A549 (cell line): ENCODE measurements at regions not wholly inside any gene's neighbourhood (a gene's known extent, or its start where the extent isn't known, plus 50 kb on each side); places are given as distances from the start of the nearest gene placed in this dataset.
A peak's percentile ranks its signal among the peaks of the same experiment; 100 is the strongest.

Experiments
- ATAC-seq, 2 experiments: fragments of 200-7000 bp in 1 of 2; fragments of >200 bp in 1 of 2; cut with Nextera tagmentation in 1 of 2; cut with Tn5 transposase in 1 of 2; 3 replicates each; pipeline versions ENCODE4 v1.8.0 to v1.9.1; 2018 to 2020; ENCODE audit warnings: mild to moderate bottlenecking in 1 of 2, moderate library complexity in 1 of 2
- CTCF ChIA-PET: fragments of 300-600 bp; sonication (Branson Sonifier 250); formaldehyde crosslinking; extraction: SDS; loops from one replicate; lab custom pipeline; 2021; ENCODE audit warnings: antibody characterized with exemption, inconsistent platforms; lab: Yijun Ruan, JAX
- POLR2A ChIA-PET: fragments of 350-600 bp; formaldehyde crosslinking; extraction: SDS; loops from one replicate; lab custom pipeline; 2021; ENCODE audit warnings: antibody characterized with exemption, inconsistent platforms; lab: Yijun Ruan, JAX
- DNase-seq, 2 experiments: peaks; one replicate each; pipeline versions ENCODE4 v3.0.0 to v3.0.0-alpha.2; 2011 to 2016; ENCODE audit warnings: low read depth in 1 of 2, low spot score in 1 of 2
- FAIRE-seq: peaks from 2 replicates; lab custom pipeline; 2011; peaks lifted over from hg19 to GRCh38; lab: Jason Lieb, UNC
- H3K27ac ChIP-seq, 2 experiments: fragments of >200 bp; sonication (Bioruptor Twin); formaldehyde crosslinking; 3 replicates each; pipeline ENCODE4 v1.5.1; 2016 to 2017
- H3K4me1 ChIP-seq: fragments of >200 bp; sonication (Bioruptor Twin); formaldehyde crosslinking; 3 replicates; pipeline ENCODE4 v1.6.1; 2016
- H3K4me2 ChIP-seq: fragments of >200 bp; sonication (Bioruptor Twin); formaldehyde crosslinking; 3 replicates; pipeline ENCODE4 v1.6.1; 2016
- H3K4me3 ChIP-seq: fragments of >200 bp; sonication (Bioruptor Twin); formaldehyde crosslinking; 3 replicates; pipeline ENCODE4 v1.5.1; 2016
- H3K9me3 ChIP-seq: fragments of >200 bp; sonication (Bioruptor Twin); formaldehyde crosslinking; 3 replicates; pipeline ENCODE4 v1.6.1; 2016
- CBX2 ChIP-seq: fragments of 200-600 bp; sonication (generic); IDR thresholded peaks from 2 replicates; pipeline ENCODE4 v1.6.1; 2016; ENCODE audit warnings: low read depth, mild to moderate bottlenecking, borderline replicate concordance
- CHD2 ChIP-seq: fragments of 150-350 bp; IDR thresholded peaks from 2 replicates; pipeline ENCODE4 v1.6.1; 2014; ENCODE audit warnings: low read length; ENCODE audit not compliant: partially characterized antibody
- CHD4 ChIP-seq: fragments of 200-600 bp; sonication (generic); IDR thresholded peaks from 2 replicates; pipeline ENCODE4 v1.6.1; 2016; ENCODE audit warnings: antibody characterized with exemption, mild to moderate bottlenecking, borderline replicate concordance
- E2F6 ChIP-seq: IDR thresholded peaks from 2 replicates; pipeline ENCODE4 v1.6.1; 2012; ENCODE audit warnings: low read depth, borderline replicate concordance
- ELK1 ChIP-seq: fragments of 150-350 bp; IDR thresholded peaks from 2 replicates; pipeline ENCODE4 v1.6.1; 2014; ENCODE audit warnings: low read depth, mild to moderate bottlenecking, low read length
- FOSB ChIP-seq: fragments of 250-450 bp; sonication (Bioruptor Pico); IDR thresholded peaks from 2 replicates; pipeline ENCODE4 v1.5.0; 2020; ENCODE audit warnings: mild to moderate bottlenecking, moderate library complexity
- FOSL2 ChIP-seq, 2 experiments: fragments of 450-650 bp in 1 of 2; fragments of >200 bp in 1 of 2; sonication (Bioruptor Twin) in 1 of 2; formaldehyde crosslinking; IDR thresholded peaks; 2 replicates each; pipeline versions ENCODE4 v1.5.0 to v1.6.1; 2016 to 2020; ENCODE audit warnings: mild to moderate bottlenecking in 1 of 2, moderate library complexity in 1 of 2
- GATA3 ChIP-seq: IDR thresholded peaks from 2 replicates; pipeline ENCODE4 v1.6.1; 2012; ENCODE audit warnings: borderline replicate concordance
- HOXA7 ChIP-seq: fragments of 250-450 bp; sonication (Bioruptor Pico); IDR thresholded peaks from 2 replicates; pipeline ENCODE4 v1.5.0; 2020; ENCODE audit warnings: mild to moderate bottlenecking, moderate library complexity
- HOXB13 ChIP-seq: fragments of 250-450 bp; sonication (Bioruptor Pico); IDR thresholded peaks from 2 replicates; pipeline ENCODE4 v1.5.0; 2020; ENCODE audit warnings: low read depth, mild to moderate bottlenecking, moderate library complexity
- HOXB5 ChIP-seq: fragments of 250-450 bp; sonication (Bioruptor Pico); IDR thresholded peaks from 2 replicates; pipeline ENCODE4 v1.5.0; 2020; ENCODE audit warnings: mild to moderate bottlenecking, moderate library complexity
- KDM1A ChIP-seq: fragments of 200-600 bp; sonication (generic); IDR thresholded peaks from 2 replicates; pipeline ENCODE4 v1.6.1; 2016; ENCODE audit warnings: low read depth, mild to moderate bottlenecking
- KDM5A ChIP-seq: fragments of 200-600 bp; sonication (generic); IDR thresholded peaks from 2 replicates; pipeline ENCODE4 v1.6.1; 2016; ENCODE audit warnings: antibody characterized with exemption, mild to moderate bottlenecking
- MAFK ChIP-seq: fragments of 450-650 bp; IDR thresholded peaks from 2 replicates; pipeline ENCODE4 v1.6.1; 2014; ENCODE audit not compliant: partially characterized antibody
- MYC ChIP-seq: IDR thresholded peaks from 2 replicates; pipeline ENCODE4 v1.6.1; 2012; ENCODE audit warnings: mild to moderate bottlenecking, inconsistent platforms, low read length, improper control_type of control experiment, borderline replicate concordance
- PBX3 ChIP-seq: IDR thresholded peaks from 2 replicates; pipeline ENCODE4 v1.6.1; 2012
- RAD21 ChIP-seq, 2 experiments: fragments of >200 bp in 1 of 2; sonication (Bioruptor Twin) in 1 of 2; formaldehyde crosslinking in 1 of 2; IDR thresholded peaks in 1 of 2; conservative IDR thresholded peaks in 1 of 2; 2 replicates in 1 of 2; 3 replicates in 1 of 2; pipeline ENCODE4 v1.6.1; 2012 to 2018; ENCODE audit warnings: inconsistent platforms in 1 of 2
- RCOR1 ChIP-seq: fragments of 150-350 bp; IDR thresholded peaks from 2 replicates; pipeline ENCODE4 v1.6.1; 2014; ENCODE audit warnings: antibody characterized with exemption, low read length, low read depth
- SREBF2 ChIP-seq: fragments of 450-650 bp; IDR thresholded peaks from 2 replicates; pipeline ENCODE4 v1.6.1; 2014; ENCODE audit warnings: mild to moderate bottlenecking, moderate library complexity
- TFCP2L1 ChIP-seq: fragments of 250-450 bp; sonication (Bioruptor Pico); IDR thresholded peaks from 2 replicates; pipeline ENCODE4 v1.5.0; 2021; ENCODE audit warnings: mild to moderate bottlenecking
- ZC3H11A ChIP-seq: fragments of 450-650 bp; IDR thresholded peaks from 2 replicates; pipeline ENCODE4 v1.6.1; 2014; ENCODE audit warnings: antibody characterized with exemption, mild to moderate bottlenecking
- ZNF302 ChIP-seq: fragments of 250-450 bp; sonication (Bioruptor Pico); IDR thresholded peaks from 2 replicates; pipeline ENCODE4 v1.9.0; 2021; ENCODE audit warnings: inconsistent platforms, mild to moderate bottlenecking, moderate library complexity
- WGBS: methylation state at CpG from one replicate; pipeline ENCODE4 v1.1.6; 2017; ENCODE audit errors: missing lambda C conversion rate; 5-methylcytosine and 5-hydroxymethylcytosine counted together

- TF ChIP-seq ELK1 (no peak), KDM1A (no peak), FOSB (CRISPR knock-in tag) (no peak), RCOR1 (no peak), ZNF302 (no peak), KDM5A (no peak), E2F6 (no peak), FOSL2 (IDR thresholded peaks at IDR 0.05) (no peak), FOSL2 (CRISPR knock-in tag; IDR thresholded peaks at IDR 0.05) (no peak)
Measured at GRCh38 chr10:3544561-3544960, 240.4 kb downstream of the KLF6 start (continued).

GRCh38 chr10:3542185-3542611, 242.8 kb downstream of the KLF6 start:
- no peak for TF ChIP-seq PBX3
- TF ChIP-seq GATA3: no peak
- TF ChIP-seq FOSL2 (IDR thresholded peaks at IDR 0.05): no peak
- 0 out of 2 replicates have a peak, but pooled peaks have one; percentile 5 for TF ChIP-seq FOSL2 (CRISPR knock-in tag; IDR thresholded peaks at IDR 0.05)
- TF ChIP-seq RAD21 (conservative IDR thresholded peaks at IDR 0.05 in 1 of 2, IDR thresholded peaks at IDR 0.05 in 1 of 2): no peak
- TF ChIP-seq MAFK: peak; percentile 14
- no peak for TF ChIP-seq TFCP2L1 (CRISPR knock-in tag)
- no peak for TF ChIP-seq CHD4
- no peak for TF ChIP-seq ZC3H11A
- no peak for TF ChIP-seq SREBF2
- TF ChIP-seq FOSB (CRISPR knock-in tag): no peak
- TF ChIP-seq HOXB5 (CRISPR knock-in tag): no peak
- no peak for TF ChIP-seq E2F6
- no peak for TF ChIP-seq HOXA7
- TF ChIP-seq MYC: no peak
- no peak for TF ChIP-seq HOXB13 (CRISPR knock-in tag)
- no peak for TF ChIP-seq CHD2
- no peak for TF ChIP-seq CBX2
- WGBS: 56% methylated on average over 5 of the region's 5 CpGs
- FAIRE-seq (no peak), ATAC-seq (peak in 1 of 2 experiments; percentile 30; a peak in 3 of 6 replicates), DNase-seq (peak in 1 of 2 experiments; percentile 19)
- Histone ChIP-seq H3K4me3 (no peak overlapping the region), H3K27ac (peak overlapping the region in 1 of 2 experiments; percentile 15; a peak in 1 of 6 replicates), H3K4me1 (peaks cover 27% of the 10 kb centered on the region), H3K4me2 (0 out of 3 replicates have a peak overlapping the region, but pooled peaks have one; percentile 12), H3K9me3 (no peaks in the 10 kb centered on the region)
- CTCF ChIA-PET: no interaction called here
- POLR2A ChIA-PET: no interaction called here
